ENCODE measurements at regions not wholly inside any gene's neighbourhood (a gene's known extent, or its start where the extent isn't known, plus 50 kb on each side); places are given as distances from the start of the nearest gene placed in this dataset.

- Histone ChIP-seq H3K27ac (ENCODE audit: control insufficient read depth, insufficient read depth) (no peak overlapping the region), H2AFZ (ENCODE audit: control insufficient read depth, low read depth, low read length) (no peak overlapping the region), H4K20me1 (ENCODE audit: control insufficient read depth, insufficient read depth) (no peaks in the 10 kb centered on the region), H3K36me3 (ENCODE audit: control insufficient read depth in 2 of 2, insufficient read depth in 2 of 2, low read length in 1 of 2) (no peaks in the 10 kb centered on the region), H3K27me3 (replicated peaks in 1 of 2; ENCODE audit: control insufficient read depth in 2 of 2, insufficient read depth in 2 of 2, low read length in 1 of 2) (peaks cover 6 to 14% of the 10 kb centered on the region in 2 experiments), H3K9ac (ENCODE audit: control insufficient read depth, insufficient read depth, low read length) (no peak overlapping the region), H3K79me2 (ENCODE audit: control insufficient read depth, insufficient read depth, low read length) (no peaks in the 10 kb centered on the region), H3K9me3 (replicated peaks; ENCODE audit: control insufficient read depth, insufficient read depth, low read length) (no peaks in the 10 kb centered on the region; the same call in 2 of the 3 replicates), H3K4me2 (ENCODE audit: control insufficient read depth, insufficient read depth) (no peak overlapping the region), H3K4me1 (ENCODE audit: control insufficient read depth, insufficient read depth, low read length) (no peaks in the 10 kb centered on the region), H3K4me3 (no peak overlapping the region)
- intact Hi-C loops (cut with micrococcal nuclease; ENCODE audit: unreplicated experiment) (no loop called here), in situ Hi-C loops (cut with MboI) (no loop called here)
- ChIA-PET CTCF (no interaction called here), POLR2A (no interaction called here), RAD21 (ENCODE audit: unreplicated experiment) (no interaction called here), SMC1A (ENCODE audit: uncharacterized antibody, unreplicated experiment) (no interaction called here)
- BruUV-seq (replicated peaks) = no TSS peak
- WGBS (ENCODE audit: insufficient coverage, insufficient replicate concordance, low lambda C conversion rate, missing lambda C conversion rate) = 21% methylated on average over 4 of the region's 4 CpGs
- no peak for ATAC-seq
- no peak for TF ChIP-seq ZNF384 (IDR thresholded peaks at IDR 0.05; ENCODE audit: borderline replicate concordance, low read depth, low read length)
- TF ChIP-seq PKNOX1 (IDR thresholded peaks at IDR 0.05) = no peak
- no peak for TF ChIP-seq ASH2L (IDR thresholded peaks at IDR 0.05; ENCODE audit: borderline replicate concordance, low read depth)
- no peak for TF ChIP-seq ATF7 (IDR thresholded peaks at IDR 0.05; ENCODE audit: low read depth)
- no peak for TF ChIP-seq RAD21 (IDR thresholded peaks at IDR 0.05; ENCODE audit: insufficient read depth, low read depth, low read length)
- TF ChIP-seq IRF3 (IDR thresholded peaks at IDR 0.05) = no peak
- TF ChIP-seq ZZZ3 (IDR thresholded peaks at IDR 0.05; ENCODE audit: control insufficient read depth, insufficient read length, low read depth) = no peak
- no peak for TF ChIP-seq TARDBP (IDR thresholded peaks at IDR 0.05; ENCODE audit: borderline replicate concordance)
- TF ChIP-seq KLF5 (IDR thresholded peaks at IDR 0.05; ENCODE audit: partially characterized antibody) = no peak
- no peak for TF ChIP-seq E2F8 (IDR thresholded peaks at IDR 0.05; ENCODE audit: low read depth, partially characterized antibody)
- TF ChIP-seq RAD51 (IDR thresholded peaks at IDR 0.05) = no peak
- TF ChIP-seq CBFB (IDR thresholded peaks at IDR 0.05; ENCODE audit: low read depth) = no peak
- TF ChIP-seq NR2C2 (IDR thresholded peaks at IDR 0.05; ENCODE audit: borderline replicate concordance, control insufficient read depth, insufficient read length, low read depth) = no peak
- TF ChIP-seq SUZ12 (IDR thresholded peaks at IDR 0.05; ENCODE audit: unreplicated experiment) = no peak
- no peak for FAIRE-seq
- no peak for DNase-seq (ENCODE audit: low read depth, low spot score)
Observed at GRCh38 chr6:71421611-71422010, 133.0 kb downstream of the OGFRL1 start.
